Left renal cortex interstitium (tissue), 4 donors: ENCODE measurements at regions not wholly inside any gene's neighbourhood (a gene's known extent, or its start where the extent isn't known, plus 50 kb on each side); places are given as distances from the start of the nearest gene placed in this dataset.

Experiments used
- DNase-seq, 4 donors: peaks; one replicate each; pipeline ENCODE4 v3.0.0-alpha.2; 2013; ENCODE audit warnings: low read depth in 4 of 4, low spot score in 2 of 4, missing footprints in 1 of 4

DNA sequence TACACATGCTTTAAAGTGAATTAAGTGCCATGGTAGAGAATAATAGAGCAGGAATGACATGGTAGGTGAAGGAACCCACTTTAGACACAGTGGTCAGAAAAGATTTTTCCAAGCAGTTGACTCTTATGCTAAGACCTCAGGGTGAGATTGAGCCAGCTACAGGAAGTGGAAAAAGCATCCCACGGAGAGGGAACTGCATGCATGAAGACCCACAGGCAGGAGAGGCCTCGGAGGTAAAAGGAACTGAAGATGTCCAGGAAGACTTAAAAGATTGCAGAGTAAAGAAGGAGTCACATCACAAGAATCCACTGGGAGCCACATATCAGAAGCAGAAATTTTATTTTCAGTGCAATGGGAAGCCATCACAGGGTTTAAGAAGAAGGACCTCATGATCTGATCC lies 499.2 kb upstream of the FAM98A start:
- no peak for DNase-seq

DNA sequence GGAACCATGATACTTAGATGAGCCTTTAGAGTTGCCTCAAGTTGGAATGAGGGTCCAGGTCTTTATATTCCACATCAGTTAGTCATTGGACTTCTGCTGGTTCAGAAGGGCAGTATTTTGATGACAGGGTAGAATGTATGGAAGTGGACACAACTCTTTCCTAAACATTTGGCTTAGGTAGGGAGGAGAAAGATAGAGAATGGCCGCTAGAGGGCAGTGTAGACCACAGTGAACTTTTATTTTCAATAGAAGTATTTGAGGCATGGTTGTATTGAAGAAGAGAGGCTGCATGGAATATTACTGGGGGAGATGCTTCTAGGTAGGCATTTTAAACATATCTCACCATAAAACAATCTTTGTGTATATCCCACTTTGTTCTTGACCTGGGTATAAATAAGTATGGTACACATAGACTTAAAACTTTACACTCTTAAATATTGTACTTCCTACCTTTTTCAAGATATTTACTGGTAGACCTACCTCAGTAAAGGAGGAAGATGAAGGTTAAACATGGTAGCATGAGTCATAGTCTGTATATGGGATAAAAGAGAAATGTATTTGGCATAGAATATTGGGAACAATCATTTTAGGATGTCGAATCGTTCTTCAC lies 497.6 kb upstream of the FAM98A start:
- DNase-seq = peak; percentile 13 to 60 (median 47)

DNA sequence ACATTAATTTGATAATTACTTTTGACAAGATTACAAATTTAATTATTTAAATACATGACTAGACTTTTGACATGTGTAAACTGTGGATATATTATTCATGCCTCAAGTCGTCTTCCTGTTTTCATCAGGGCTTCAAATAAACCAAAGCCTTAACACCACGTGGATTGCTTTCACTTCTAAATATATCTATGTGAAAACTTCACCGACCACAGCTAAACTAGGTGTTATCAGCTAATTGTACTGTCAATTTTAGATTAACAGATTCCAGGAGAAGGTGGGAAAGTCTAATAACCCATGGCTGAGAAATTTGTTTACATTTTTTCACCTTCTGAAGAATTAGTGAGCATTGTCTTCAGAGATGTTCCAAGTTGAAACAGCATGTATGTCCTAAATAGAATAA lies 494.7 kb upstream of the FAM98A start:
- DNase-seq = no peak

DNA sequence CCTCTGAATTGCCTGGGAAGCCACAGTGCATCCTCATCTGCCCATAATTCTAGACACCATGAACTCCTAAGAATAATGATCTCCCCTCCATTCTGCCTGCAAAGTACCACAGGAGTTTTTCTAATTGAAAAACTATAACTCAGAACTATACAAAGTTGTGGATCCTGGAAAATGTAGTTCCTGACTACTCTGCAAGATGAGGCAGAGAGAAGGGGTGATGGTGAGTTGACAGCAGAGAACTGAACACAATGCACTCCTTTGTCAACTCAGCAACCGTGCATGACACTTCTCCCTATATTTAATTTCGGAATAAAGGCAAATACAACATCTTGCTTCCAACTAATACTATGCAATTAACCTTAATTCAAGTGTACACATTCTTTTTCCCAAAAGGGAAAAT lies 471.1 kb upstream of the FAM98A start:
- DNase-seq = no peak

DNA sequence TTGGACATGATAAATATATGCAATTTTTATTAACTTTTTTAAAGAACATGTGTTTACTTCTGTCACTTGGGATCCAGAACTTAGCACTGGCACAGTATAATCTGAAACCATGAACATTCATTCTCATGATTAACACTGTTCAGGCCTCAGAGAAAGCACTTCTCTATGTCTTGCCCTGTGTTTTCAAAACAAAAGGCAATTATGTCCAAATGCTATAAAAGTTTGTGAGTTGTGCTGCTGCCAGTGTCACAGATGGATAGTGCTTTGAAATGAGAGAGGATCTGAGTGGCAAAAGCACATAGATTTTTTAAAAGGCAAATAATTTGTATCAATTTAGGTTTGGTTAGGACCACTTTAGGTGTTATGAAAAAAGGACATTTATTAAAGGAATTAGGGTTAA lies 470.5 kb upstream of the FAM98A start:
- DNase-seq = no peak

DNA sequence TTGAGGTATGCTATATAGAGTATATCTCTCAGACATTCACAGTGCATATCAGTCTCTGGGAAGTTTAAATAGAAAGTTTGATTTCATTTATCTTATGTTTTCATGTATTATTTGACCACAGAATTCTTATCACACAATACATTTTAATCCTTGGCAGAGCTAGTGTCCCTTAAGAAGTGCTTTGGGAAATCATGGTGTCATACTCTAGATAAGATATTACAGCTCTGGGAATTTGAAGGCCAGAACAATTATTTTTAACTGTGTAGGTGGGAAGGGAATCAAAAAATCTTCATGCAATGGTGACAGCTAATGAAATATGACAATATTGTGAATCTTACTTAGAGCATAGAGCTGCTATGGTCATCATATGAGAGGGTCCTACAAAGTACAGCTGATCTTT lies 451.3 kb upstream of the FAM98A start:
- no peak for DNase-seq

DNA sequence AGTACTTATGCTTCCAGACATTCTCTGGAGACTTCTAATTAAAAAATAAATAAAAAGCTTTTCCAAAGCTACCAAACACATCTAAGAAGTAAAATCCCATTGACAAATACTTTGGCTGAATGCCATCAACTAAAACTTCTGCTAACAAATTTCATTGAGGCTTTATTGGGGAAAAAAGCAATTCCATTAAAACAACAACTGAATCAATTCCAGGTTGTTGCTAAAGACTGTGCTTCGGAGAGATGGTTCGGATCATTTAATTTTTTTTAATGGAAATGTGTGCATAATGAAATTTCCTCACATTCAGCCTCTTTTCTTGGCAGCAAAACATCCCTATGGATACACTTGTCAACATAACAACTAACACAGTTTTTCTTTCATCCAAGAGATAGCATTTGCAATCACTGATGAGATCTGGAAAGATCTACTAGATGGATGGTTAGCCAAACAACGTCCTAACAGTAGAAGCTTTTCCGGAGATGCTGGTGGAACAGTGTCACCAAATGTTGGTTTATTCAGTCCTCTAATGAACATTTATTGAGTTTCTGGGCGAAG lies 446.1 kb upstream of the FAM98A start:
- no peak for DNase-seq

DNA sequence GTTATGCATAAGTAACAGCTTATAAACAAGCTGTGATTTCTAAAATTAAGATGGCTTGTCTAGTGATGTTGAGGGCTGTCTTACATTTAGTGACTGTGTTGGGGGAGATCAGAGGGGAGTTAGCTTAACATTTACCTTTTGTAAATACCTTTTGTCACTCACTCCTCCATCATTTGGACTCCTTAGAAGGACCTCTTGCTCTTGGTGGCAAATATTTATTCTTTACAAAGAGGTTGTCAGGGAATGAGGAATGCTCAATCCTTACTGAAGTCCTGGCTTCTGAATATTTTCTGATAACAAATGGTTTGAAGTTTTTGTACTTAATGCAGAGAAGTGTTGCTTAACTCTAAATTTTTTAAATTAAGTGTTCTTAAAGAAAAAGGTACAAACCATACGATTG lies 438.8 kb upstream of the FAM98A start:
- no peak for DNase-seq

DNA sequence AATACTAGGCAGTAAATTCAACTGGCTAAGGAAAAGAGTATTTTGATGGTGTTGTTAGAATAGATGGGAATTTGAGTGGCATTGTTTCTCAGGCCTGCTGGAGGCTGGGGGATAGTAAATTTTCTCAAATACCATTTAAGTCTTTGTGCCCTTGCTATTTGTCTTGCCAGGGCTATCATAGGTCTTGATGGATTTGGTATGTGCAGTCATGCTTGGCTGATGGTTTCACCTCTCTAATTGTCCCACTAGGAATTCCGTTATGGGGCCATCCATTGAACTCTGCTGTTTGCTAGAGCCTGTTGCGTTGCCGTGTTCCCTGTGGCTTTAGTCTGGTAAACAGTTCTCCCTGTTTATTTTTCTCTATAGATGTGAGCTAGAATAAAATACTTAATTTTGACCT lies 438.1 kb upstream of the FAM98A start:
- no peak for DNase-seq

DNA sequence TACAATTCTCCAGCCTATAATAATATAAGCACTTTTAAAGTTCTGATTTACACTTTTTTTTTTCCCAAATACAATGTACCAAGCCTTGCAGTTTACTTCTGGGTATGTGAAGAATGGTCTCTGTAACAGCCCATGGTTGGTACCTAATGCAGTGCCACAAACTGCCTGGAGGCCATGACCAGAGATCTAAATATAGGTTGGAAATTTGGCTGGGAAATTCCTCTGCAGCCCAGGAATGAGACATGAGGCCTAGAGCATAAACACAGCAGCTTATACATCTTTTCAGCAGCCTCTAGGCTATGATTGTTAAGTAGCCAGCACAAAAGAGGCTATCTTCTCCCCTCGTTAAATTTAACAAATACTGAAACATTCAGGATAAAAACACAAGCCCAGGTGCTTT lies 432.0 kb upstream of the FAM98A start:
- no peak for DNase-seq

DNA sequence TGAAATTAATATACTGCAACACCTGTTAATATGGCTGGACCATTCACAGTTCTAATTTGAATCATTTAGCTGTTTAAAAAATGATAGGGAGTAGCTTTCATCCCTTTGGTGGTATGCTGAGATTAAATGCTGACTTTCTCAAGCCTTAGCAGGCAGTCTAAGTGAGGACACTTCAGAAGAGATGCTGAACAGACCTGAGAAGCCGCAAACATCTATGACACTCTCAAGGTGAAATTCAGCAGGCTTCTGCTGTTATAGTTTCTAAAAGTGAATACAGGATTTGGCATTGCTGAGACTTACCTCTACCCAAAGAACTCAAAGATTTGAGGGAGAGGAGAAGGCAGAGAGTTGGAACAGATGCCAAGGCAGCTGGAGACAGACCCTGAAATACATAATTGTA lies 431.2 kb upstream of the FAM98A start:
- no peak for DNase-seq

DNA sequence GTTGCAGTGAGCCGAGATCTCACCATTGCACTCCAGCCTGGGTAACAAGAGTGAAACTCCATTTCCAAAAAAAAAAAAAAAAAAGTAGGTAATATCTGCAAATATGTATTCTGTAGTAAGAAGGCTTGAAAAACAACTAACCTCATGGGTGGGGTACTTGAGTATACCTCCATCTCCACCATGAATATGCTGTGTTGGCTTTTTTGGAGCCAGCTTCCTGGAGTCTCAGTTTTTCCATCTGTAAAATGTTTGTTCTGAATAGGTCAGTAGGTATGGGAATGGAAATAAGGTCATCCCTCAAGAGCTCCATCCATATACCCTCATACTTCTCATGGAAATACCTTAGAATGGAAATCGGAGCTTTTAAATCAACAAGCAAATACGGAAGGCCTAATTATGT lies 430.0 kb upstream of the FAM98A start:
- DNase-seq = no peak

DNA sequence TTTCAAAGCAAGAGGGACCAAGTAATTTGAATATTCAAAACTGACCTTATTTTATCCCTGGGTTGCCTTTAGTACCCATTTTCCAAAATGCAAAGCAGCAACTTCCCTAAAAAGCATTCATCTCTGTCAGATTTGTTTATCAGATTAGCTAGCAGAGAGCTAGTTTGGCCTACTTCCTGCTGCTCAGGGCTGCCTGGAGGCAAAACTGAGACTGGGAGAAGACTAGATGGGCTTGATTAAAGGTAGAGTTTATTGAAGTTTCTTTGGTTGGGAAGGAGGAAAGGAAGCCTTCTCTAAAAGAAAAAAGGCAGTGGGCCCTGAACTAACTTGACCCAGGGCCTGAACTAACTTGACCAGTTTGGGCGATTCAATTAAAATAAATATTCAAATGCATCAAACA lies 426.1 kb upstream of the FAM98A start:
- no peak for DNase-seq

DNA sequence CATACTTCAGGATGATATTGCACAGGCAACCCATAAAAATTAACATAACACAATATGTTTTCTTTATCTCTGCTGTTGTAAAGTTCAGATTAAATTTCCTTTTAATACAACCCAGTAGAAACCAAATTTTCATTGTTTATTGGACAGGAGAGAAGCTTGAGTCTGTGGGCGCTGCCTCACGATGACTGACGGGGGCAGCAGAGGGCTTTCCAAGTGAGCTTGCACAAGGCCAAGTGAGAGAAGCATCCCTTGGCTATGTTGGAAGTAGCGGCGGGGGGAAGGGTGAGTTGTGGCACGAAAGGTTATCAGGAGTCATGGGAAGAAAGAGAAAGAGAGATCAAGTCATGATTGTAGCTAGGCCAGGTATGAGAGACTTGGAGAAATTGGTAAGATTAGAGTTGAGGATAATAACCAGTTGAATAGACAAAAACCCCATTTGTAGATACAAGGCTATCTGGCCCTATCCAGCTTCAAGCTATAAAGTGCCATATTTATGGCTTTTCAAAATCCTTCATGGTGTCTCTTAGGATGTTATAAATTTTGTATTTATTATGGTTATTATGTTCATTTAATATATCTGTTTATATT lies 413.7 kb upstream of the FAM98A start:
- DNase-seq = peak in 3 of 4 donors; percentile 19 to 69 (median 41)

DNA sequence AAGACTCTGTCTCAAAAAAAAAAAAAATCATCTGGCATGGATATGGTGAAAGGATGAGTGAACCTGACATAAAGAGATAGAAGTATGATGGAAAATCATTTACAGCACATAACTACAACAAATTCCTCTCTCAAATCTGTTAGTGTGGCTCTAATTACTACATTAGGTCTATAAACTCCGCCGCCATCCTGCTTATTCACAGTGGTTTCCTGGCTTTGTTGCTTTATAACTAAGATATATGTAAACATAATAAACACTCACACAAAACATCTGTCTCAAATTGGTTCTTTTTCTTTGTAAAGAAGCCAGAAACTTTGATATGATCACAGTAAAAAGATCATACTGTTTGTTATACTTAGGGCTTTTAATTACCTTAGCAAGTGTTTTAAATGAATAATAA lies 412.6 kb upstream of the FAM98A start:
- peak in 1 of 4 donors; percentile 15 for DNase-seq

DNA sequence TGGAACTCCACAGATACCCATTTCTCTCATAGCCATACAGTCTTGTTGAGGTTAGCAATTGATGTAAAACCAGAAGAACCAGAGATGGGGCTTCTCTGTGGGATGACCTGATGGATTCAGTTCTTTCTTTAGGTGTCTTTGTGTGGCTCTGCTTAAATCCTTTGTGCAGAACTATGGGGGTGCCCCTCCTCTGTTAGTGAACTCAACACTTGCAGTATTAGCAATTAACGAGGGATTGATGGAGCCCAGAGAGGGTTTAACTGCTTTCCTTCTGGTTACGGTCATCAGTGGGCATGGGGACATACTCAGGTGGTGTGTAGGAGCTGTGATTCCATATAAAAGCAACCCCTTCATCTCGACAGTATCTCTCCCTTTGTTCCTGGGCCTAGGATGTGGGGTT lies 406.8 kb upstream of the FAM98A start:
- DNase-seq = no peak

DNA sequence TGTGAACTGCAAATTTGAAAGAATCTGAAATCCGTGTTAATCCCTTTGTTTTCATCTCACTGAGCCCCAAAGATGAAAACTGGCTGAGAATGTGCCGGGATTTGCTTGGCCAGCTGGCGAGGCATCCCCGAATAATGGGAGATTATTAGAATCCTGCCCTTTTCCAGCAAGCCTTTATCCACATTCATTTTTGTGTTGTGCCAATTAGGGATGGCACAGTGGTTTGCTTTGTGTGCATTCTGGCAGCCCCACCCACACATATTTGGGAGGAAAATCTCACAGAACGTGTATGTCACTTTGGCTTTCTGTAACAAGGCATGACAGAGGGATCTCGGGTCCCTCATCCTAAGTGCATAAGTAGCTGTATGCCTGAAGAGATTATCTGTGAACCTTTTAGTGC lies 405.8 kb upstream of the FAM98A start:
- DNase-seq = no peak

DNA sequence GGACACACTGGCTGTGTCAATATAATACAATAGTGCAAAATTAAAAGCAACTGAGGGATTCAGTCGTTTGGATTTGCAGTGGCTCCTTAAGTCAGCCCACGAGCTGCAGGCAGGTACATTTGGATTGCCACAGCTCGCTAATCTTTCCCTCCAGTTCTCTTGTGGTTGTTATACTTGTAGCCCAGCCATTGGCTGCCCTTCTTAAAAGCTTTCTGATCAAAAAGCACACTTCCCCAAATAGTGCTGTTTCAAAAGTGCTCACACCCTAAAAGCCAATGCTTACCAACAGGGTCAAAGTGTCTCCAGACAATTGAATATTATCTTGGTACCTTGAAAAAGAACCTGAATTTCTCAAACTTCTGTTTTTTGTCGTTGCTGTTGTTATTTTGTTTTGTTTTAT lies 404.7 kb upstream of the FAM98A start:
- DNase-seq = no peak

DNA sequence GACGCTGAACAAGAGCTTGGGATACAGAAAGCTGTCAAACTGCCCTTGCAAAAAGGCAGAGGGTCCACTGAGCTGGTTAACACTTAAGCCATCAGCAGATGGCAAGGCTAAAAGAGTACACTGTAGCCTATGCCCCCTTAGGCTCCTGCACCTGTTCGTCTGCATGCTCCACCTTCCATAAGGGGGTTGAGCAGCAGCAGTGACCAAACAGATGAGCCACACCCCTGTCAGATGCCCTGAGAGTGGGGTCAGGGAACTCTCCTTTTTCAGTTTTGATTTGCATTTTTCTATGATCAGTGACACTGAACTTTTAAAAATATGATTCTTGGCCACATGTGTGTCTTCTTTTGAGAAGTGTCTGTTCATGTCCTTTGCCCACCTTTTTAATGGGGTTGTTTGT lies 402.5 kb upstream of the FAM98A start:
- no peak for DNase-seq

DNA sequence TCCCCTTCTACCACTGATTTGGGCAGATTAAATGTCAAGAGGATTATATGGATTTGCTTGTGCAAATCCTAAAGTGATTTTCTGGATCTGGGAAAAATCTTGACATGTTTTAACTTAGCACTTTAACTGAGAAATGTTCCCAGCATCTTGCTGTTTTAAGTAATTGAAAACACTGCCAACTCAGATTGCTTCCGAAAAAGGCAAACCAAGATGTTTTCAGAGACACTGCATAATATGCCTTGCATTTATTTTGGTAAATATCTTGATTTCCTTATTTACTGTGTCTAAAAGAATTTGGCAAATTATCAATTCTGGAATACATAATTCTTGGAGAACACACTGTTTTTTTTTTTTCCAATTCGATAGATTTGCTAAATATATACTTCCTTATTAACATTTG lies 385.0 kb upstream of the FAM98A start:
- DNase-seq = no peak

DNA sequence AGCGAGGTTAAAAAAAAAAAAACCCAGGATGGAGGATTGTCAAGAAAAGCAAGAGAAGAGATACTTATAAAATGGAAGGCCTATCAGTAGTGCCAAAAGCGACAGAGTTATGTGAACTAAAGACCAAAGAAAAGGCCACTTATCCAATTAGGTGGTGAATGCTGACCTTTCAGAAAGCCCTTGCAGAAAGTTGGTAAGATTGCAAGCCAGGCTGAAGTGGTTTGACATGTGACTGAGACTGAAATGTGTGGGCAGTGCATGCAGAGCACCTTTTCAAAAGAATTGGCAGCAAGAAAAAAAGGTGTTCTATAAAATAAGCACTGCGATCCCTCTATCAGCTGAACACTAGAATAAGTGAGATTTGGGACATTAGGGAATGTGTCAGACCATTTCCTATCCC lies 379.4 kb upstream of the FAM98A start:
- DNase-seq = no peak

DNA sequence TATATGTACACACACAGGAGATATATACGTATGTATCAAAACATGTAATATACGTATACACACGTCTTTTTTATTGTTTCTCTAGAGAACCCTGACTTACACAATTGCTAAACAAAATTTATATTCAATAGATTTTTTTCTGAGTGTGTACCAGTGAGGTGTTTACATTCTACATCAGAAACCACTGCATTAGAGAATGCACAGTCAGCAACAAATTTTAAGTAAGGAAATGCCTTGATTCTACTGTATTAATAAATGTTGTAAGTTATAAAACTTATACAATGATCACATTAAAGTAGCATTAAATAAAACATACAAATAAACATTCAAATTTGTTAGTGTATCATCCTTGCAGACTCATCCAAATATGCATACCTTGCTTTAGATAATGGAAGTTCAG lies 376.4 kb upstream of the FAM98A start:
- DNase-seq = no peak

DNA sequence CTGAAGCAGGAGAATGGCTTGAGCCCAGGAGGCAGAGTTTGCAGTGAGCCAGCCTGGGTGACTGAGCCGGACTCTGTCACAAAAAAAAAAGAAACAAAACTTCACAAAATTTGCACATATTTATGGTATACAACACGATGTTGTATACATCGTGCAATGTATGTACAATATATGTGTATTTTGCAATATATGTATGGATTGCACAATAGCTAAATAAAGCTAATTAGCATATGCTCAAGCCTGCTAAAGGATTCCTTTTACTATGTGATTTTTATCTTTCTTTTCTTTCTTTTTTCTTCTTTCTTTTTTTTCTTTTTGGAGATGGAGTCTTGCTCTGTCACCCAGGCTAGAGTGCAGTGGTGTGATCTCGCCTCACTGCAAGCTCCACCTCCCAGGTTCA lies 368.0 kb upstream of the FAM98A start:
- no peak for DNase-seq
